MCF 10A (cell line): ENCODE measurements at regions not wholly inside any gene's neighbourhood (a gene's known extent, or its start where the extent isn't known, plus 50 kb on each side); places are given as distances from the start of the nearest gene placed in this dataset.
A peak's percentile ranks its signal among the peaks of the same experiment; 100 is the strongest.

Experiments used
- BruUV-seq: library from RNA; stranded (reverse); fragments of 400-500 nt; replicated peaks from 2 replicates; lab custom pipeline; 2021; lab: Mats Ljungman, UMichigan
- CTCF ChIA-PET: fragments of 300-600 bp; sonication (Branson Sonifier 250); formaldehyde crosslinking; extraction: SDS; loops from one replicate; lab custom pipeline; 2021; ENCODE audit warnings: antibody characterized with exemption, inconsistent platforms; lab: Yijun Ruan, JAX
- POLR2A ChIA-PET: fragments of 300-600, 350-650 bp; sonication (Branson Sonifier 250); formaldehyde crosslinking; extraction: SDS; loops from one replicate; lab custom pipeline; 2020; ENCODE audit warnings: antibody characterized with exemption, inconsistent platforms; lab: Yijun Ruan, JAX
- DNase-seq: peaks from one replicate; pipeline ENCODE4 v3.0.0-alpha.2; 2018; ENCODE audit not compliant: unreplicated experiment
- H3K27ac Mint-ChIP-seq: one replicate; pipeline ENCODE4 v1.8.0; 2022; ENCODE audit warnings: mild to moderate bottlenecking, low read depth, mixed read lengths; ENCODE audit not compliant: unreplicated experiment
- H3K27me3 Mint-ChIP-seq: one replicate; pipeline ENCODE4 v1.8.0; 2022; ENCODE audit warnings: mixed read lengths; ENCODE audit not compliant: insufficient read depth, unreplicated experiment
- H3K36me3 Mint-ChIP-seq: one replicate; pipeline ENCODE4 v1.8.0; 2022; ENCODE audit warnings: mild to moderate bottlenecking, moderate library complexity, mixed read lengths; ENCODE audit not compliant: insufficient read depth, unreplicated experiment
- H3K4me1 Mint-ChIP-seq: one replicate; pipeline ENCODE4 v1.8.0; 2022; ENCODE audit warnings: mixed read lengths; ENCODE audit not compliant: insufficient read depth, unreplicated experiment
- H3K4me3 Mint-ChIP-seq: one replicate; pipeline ENCODE4 v1.8.0; 2022; ENCODE audit warnings: mild to moderate bottlenecking, moderate library complexity, mixed read lengths; ENCODE audit not compliant: unreplicated experiment
- H3K9me3 Mint-ChIP-seq: one replicate; pipeline ENCODE4 v1.8.0; 2022; ENCODE audit warnings: mixed read lengths; ENCODE audit not compliant: unreplicated experiment
- intact Hi-C: fragments of 100-400 bp; cut with micrococcal nuclease; formaldehyde crosslinking; loops from 2 replicates; pipeline ENCODE4 v1.14.1; 2022
- TF ChIP-seq, protein P1 (sequence below): fragments of 200-600 bp; IDR thresholded peaks from one replicate; pipeline ENCODE4 v1.8.0; 2022; ENCODE audit warnings: antibody characterized with exemption, mild to moderate bottlenecking; ENCODE audit not compliant: unreplicated experiment

DNA sequence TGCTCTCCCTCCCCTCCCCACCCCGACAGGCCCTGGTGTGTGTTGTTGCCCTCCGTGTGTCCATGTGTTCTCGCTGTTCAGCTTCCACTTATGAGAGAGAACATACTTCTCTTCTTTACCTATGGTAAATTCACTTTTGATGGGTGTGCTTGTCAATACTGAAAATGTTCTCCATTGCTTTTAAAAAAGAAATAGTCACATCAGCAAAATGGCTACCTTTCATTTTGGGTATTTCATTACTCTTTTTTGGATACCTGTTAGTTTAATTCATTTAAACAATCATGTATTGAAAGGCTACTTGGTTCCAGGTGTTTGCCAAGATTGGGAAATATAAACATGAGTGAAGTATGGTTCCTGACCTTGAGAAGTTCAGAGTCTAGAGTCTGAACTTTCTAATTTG is 107.4 kb upstream of the PITX2 start:
- no peak overlapping the region for H3K4me3 Mint-ChIP-seq
- no peaks in the 10 kb centered on the region for H3K36me3 Mint-ChIP-seq
- H3K9me3 Mint-ChIP-seq = no peaks in the 10 kb centered on the region
- ChIA-PET CTCF (interaction anchor here (0.6 kb wide), 1 partner anchor 1124 kb away, joined by 3 read pairs; no protein-coding TSS in a partner anchor), POLR2A (no interaction called here)
- intact Hi-C loops = no loop called here
- no peaks in the 10 kb centered on the region for H3K4me1 Mint-ChIP-seq
- no TSS peak for BruUV-seq
- TF ChIP-seq, protein P1, sequence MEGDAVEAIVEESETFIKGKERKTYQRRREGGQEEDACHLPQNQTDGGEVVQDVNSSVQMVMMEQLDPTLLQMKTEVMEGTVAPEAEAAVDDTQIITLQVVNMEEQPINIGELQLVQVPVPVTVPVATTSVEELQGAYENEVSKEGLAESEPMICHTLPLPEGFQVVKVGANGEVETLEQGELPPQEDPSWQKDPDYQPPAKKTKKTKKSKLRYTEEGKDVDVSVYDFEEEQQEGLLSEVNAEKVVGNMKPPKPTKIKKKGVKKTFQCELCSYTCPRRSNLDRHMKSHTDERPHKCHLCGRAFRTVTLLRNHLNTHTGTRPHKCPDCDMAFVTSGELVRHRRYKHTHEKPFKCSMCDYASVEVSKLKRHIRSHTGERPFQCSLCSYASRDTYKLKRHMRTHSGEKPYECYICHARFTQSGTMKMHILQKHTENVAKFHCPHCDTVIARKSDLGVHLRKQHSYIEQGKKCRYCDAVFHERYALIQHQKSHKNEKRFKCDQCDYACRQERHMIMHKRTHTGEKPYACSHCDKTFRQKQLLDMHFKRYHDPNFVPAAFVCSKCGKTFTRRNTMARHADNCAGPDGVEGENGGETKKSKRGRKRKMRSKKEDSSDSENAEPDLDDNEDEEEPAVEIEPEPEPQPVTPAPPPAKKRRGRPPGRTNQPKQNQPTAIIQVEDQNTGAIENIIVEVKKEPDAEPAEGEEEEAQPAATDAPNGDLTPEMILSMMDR = no peak
- H3K27ac Mint-ChIP-seq = no peak overlapping the region
- peaks cover 61% of the 10 kb centered on the region for H3K27me3 Mint-ChIP-seq
- DNase-seq = no peak

DNA sequence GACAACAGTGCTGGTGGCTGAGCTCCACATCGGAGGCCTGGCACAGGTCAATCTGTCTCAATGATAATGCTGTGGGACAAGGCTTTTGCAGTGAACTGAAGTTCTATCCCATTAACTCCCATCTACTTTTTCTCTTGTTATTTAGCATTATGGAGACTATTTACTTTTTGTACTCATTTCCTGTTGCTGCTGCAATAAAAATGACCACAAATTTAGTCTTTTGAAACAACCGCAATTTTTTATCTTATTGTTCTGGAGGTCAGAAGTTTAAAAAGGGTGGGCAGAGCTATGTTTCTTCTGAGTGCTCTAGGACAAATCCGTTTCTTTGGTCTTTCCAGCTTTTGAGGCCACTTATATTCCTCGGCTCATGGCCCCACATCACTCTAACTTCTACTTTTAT is 111.0 kb upstream of the PITX2 start:
- TF ChIP-seq, protein P1 = no peak
- peak; percentile 24 for DNase-seq
- peaks cover 54% of the 10 kb centered on the region for H3K27me3 Mint-ChIP-seq
- no peaks in the 10 kb centered on the region for H3K4me1 Mint-ChIP-seq
- H3K4me3 Mint-ChIP-seq = no peak overlapping the region
- ChIA-PET CTCF (interaction anchor here (0.6 kb wide), 1 partner anchor 70 kb away, joined by 3 read pairs; no protein-coding TSS in a partner anchor), POLR2A (no interaction called here)
- H3K27ac Mint-ChIP-seq = no peak overlapping the region
- H3K36me3 Mint-ChIP-seq = no peaks in the 10 kb centered on the region
- no TSS peak for BruUV-seq
- intact Hi-C loops = no loop called here
- H3K9me3 Mint-ChIP-seq = no peaks in the 10 kb centered on the region

DNA sequence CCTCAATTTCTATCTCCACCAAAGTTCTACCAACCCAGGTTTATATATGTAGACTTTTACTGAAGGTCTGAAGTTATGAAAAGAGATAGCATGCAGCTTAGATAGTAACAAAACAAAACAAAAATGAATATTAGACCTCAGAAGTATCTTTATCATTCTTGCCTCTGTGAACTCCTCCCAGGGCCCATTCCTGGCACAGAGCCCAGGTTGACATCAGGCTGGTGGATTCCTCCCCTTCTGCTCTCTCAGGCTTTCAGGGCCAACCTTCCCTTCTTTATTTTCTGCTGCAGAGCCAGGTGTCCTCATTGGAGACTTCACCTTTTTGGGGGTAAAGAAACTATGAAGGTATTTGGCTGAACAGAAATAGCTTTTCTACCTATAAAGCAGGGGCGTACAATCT is 112.8 kb upstream of the PITX2 start:
- no peaks in the 10 kb centered on the region for H3K36me3 Mint-ChIP-seq
- ChIA-PET POLR2A (interaction anchor here (0.9 kb wide), 1 partner anchor 57 kb away, joined by 3 read pairs; no protein-coding TSS in a partner anchor), CTCF (no interaction called here)
- no peaks in the 10 kb centered on the region for H3K9me3 Mint-ChIP-seq
- intact Hi-C loops = no loop called here
- H3K27me3 Mint-ChIP-seq = peaks cover 61% of the 10 kb centered on the region
- DNase-seq = peak; percentile 13
- BruUV-seq = no TSS peak
- no peak overlapping the region for H3K27ac Mint-ChIP-seq
- H3K4me3 Mint-ChIP-seq = no peak overlapping the region
- H3K4me1 Mint-ChIP-seq = no peaks in the 10 kb centered on the region
- TF ChIP-seq, protein P1 = no peak

DNA sequence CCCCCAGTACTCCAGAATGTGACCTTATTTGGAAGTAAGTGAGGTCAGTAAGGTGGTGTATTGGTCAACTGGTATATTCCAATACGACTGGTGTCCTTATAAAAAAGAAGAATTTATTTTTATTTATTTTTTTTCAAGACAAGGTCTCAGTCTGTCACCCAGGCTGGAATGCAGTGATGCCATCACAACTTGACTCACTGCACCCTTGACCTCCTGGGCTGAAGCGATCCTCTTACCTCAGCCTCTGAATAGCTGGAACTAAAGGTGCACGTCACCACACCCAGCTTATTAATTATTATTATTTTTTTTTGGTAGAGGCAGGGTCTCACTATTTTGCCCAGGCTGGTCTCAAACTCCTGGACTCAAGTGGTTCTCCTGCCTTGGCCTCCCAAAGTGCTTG is 115.1 kb upstream of the PITX2 start:
- no peak overlapping the region for H3K27ac Mint-ChIP-seq
- intact Hi-C loops = no loop called here
- H3K4me1 Mint-ChIP-seq = no peaks in the 10 kb centered on the region
- POLR2A ChIA-PET = no interaction called here
- peaks cover 39% of the 10 kb centered on the region for H3K27me3 Mint-ChIP-seq
- no peak for DNase-seq
- CTCF ChIA-PET = no interaction called here
- no peaks in the 10 kb centered on the region for H3K9me3 Mint-ChIP-seq
- no peak overlapping the region for H3K4me3 Mint-ChIP-seq
- BruUV-seq = no TSS peak
- TF ChIP-seq, protein P1 = no peak
- H3K36me3 Mint-ChIP-seq = no peaks in the 10 kb centered on the region
